ENCODE measurements at regions not wholly inside any gene's neighbourhood (a gene's known extent, or its start where the extent isn't known, plus 50 kb on each side); places are given as distances from the start of the nearest gene placed in this dataset.

GRCh38 chr9:38228331-38229103 lies 159.5 kb upstream of the SHB start:
- intact Hi-C loops (cut with micrococcal nuclease) = no loop called here

- intact Hi-C loops (cut with micrococcal nuclease) = no loop called here
Measured at GRCh38 chr9:38227656-38228055, 158.6 kb upstream of the SHB start.

- intact Hi-C loops (cut with micrococcal nuclease) = no loop called here
Measured at GRCh38 chr9:38227061-38227540, 158.1 kb upstream of the SHB start.

GRCh38 chr9:38226491-38226951 lies 157.5 kb upstream of the SHB start:
- intact Hi-C loops (cut with micrococcal nuclease) = no loop called here

- intact Hi-C loops (cut with micrococcal nuclease) = no loop called here
Measured at GRCh38 chr9:38224941-38225340, 155.9 kb upstream of the SHB start.

- intact Hi-C loops (cut with micrococcal nuclease) = no loop called here
Measured at GRCh38 chr9:38216572-38216971, 147.5 kb upstream of the SHB start.

GRCh38 chr9:38215465-38215864 lies 146.4 kb upstream of the SHB start:
- intact Hi-C loops (cut with micrococcal nuclease) = no loop called here

GRCh38 chr9:38214432-38214831 lies 145.4 kb upstream of the SHB start:
- intact Hi-C loops (cut with micrococcal nuclease) = no loop called here

GRCh38 chr9:38213631-38214299 lies 144.7 kb upstream of the SHB start:
- intact Hi-C loops (cut with micrococcal nuclease) = no loop called here

- intact Hi-C loops (cut with micrococcal nuclease) = no loop called here
Measured at GRCh38 chr9:38212016-38212415, 143.0 kb upstream of the SHB start.

GRCh38 chr9:38211002-38211401 lies 142.0 kb upstream of the SHB start:
- intact Hi-C loops (cut with micrococcal nuclease) = no loop called here

- intact Hi-C loops (cut with micrococcal nuclease) = no loop called here
Measured at GRCh38 chr9:38208206-38208901, 139.3 kb upstream of the SHB start.

- intact Hi-C loops (cut with micrococcal nuclease) = no loop called here
Measured at GRCh38 chr9:38207247-38207778, 138.3 kb upstream of the SHB start.

- intact Hi-C loops (cut with micrococcal nuclease) = no loop called here
Measured at GRCh38 chr9:38205279-38205678, 136.3 kb upstream of the SHB start.

- intact Hi-C loops (cut with micrococcal nuclease) = no loop called here
Measured at GRCh38 chr9:38202336-38202938, 133.4 kb upstream of the SHB start.

- intact Hi-C loops (cut with micrococcal nuclease) = no loop called here
Measured at GRCh38 chr9:38201844-38202243, 132.8 kb upstream of the SHB start.

- intact Hi-C loops (cut with micrococcal nuclease) = no loop called here
Measured at GRCh38 chr9:38200431-38200830, 131.4 kb upstream of the SHB start.

- intact Hi-C loops (cut with micrococcal nuclease) = no loop called here
Measured at GRCh38 chr9:38198140-38198539, 129.1 kb upstream of the SHB start.

- intact Hi-C loops (cut with micrococcal nuclease) = no loop called here
Measured at GRCh38 chr9:38196714-38197113, 127.7 kb upstream of the SHB start.

- intact Hi-C loops (cut with micrococcal nuclease) = no loop called here
Measured at GRCh38 chr9:38195737-38196161, 126.7 kb upstream of the SHB start.

GRCh38 chr9:38194870-38195269 lies 125.8 kb upstream of the SHB start:
- intact Hi-C loops (cut with micrococcal nuclease) = no loop called here

Data from T-helper 2 cell treated with Interferon-gamma antibody and Interleukin-4, amounts not matched to agents 100 ng/mL and 5 ng/mL, for 36 hours (primary cell).